IMR-90 (cell line): ENCODE measurements at regions not wholly inside any gene's neighbourhood (a gene's known extent, or its start where the extent isn't known, plus 50 kb on each side); places are given as distances from the start of the nearest gene placed in this dataset.

Source experiments
- ATAC-seq: fragments of 200-7000 bp; cut with Tn5 transposase; 2 replicates; pipeline ENCODE4 v1.9.1; 2020; ENCODE audit warnings: low read depth, mild to moderate bottlenecking, moderate library complexity
- BruUV-seq: library from RNA; stranded (reverse); fragments of 400-500 nt; replicated peaks from 2 replicates; lab custom pipeline; 2021; lab: Mats Ljungman, UMichigan
- CTCF ChIA-PET: fragments of 300-600 bp; formaldehyde crosslinking; extraction: SDS; loops from one replicate; lab custom pipeline; 2021; ENCODE audit warnings: antibody characterized with exemption; lab: Yijun Ruan, JAX
- POLR2A ChIA-PET: fragments of 300-600 bp; sonication (Branson Sonifier 250); formaldehyde crosslinking; loops from one replicate; lab custom pipeline; 2022; ENCODE audit warnings: antibody characterized with exemption; ENCODE audit not compliant: unreplicated experiment; lab: Charles Lee
- DNase-seq: peaks from one replicate; pipeline ENCODE4 v3.0.0; 2013
- H2AFZ ChIP-seq: replicated peaks from 2 replicates; pipeline ENCODE3; 2013; ENCODE audit warnings: low read length, mild to moderate bottlenecking; ENCODE audit not compliant: poor library complexity
- H2AK5ac ChIP-seq: 2 replicates; pipeline ENCODE4 v1.6.1; 2013; ENCODE audit warnings: low read depth, low read length, inconsistent platforms
- H2AK9ac ChIP-seq: replicated peaks from 2 replicates; pipeline ENCODE3; 2013; ENCODE audit warnings: mild to moderate bottlenecking, low read depth, low read length, moderate library complexity; ENCODE audit not compliant: poor library complexity
- H2BK120ac ChIP-seq: 2 replicates; pipeline ENCODE4 v1.6.1; 2013; ENCODE audit warnings: low read depth, low read length, inconsistent platforms
- H2BK15ac ChIP-seq: 3 replicates; pipeline ENCODE4 v1.6.1; 2013; ENCODE audit warnings: low read depth, low read length, inconsistent platforms
- H2BK20ac ChIP-seq: 2 replicates; pipeline ENCODE4 v1.6.1; 2013; ENCODE audit warnings: low read depth, mild to moderate bottlenecking, inconsistent platforms, low read length, moderate library complexity
- H2BK5ac ChIP-seq: 2 replicates; pipeline ENCODE4 v1.6.1; 2013; ENCODE audit warnings: mild to moderate bottlenecking, low read depth, low read length, inconsistent platforms; ENCODE audit not compliant: poor library complexity, severe bottlenecking
- H3K14ac ChIP-seq: replicated peaks from 2 replicates; pipeline ENCODE4 v1.6.1; 2013; ENCODE audit warnings: low read depth, low read length, inconsistent platforms
- H3K18ac ChIP-seq: 2 replicates; pipeline ENCODE4 v1.6.1; 2013; ENCODE audit warnings: low read depth, low read length, control low read depth
- H3K23ac ChIP-seq: 2 replicates; pipeline ENCODE4 v1.6.1; 2013; ENCODE audit warnings: low read depth, low read length, inconsistent platforms
- H3K27ac ChIP-seq: 2 replicates; pipeline ENCODE4 v1.5.1; 2013; ENCODE audit warnings: mild to moderate bottlenecking, control low read depth, low read length; ENCODE audit not compliant: insufficient read depth
- H3K27me3 ChIP-seq: 2 replicates; pipeline ENCODE4 v1.6.1; 2013; ENCODE audit warnings: low read length; ENCODE audit not compliant: control insufficient read depth, insufficient read depth
- H3K36me3 ChIP-seq: 2 replicates; pipeline ENCODE4 v1.6.1; 2013; ENCODE audit warnings: low read length, mixed read lengths; ENCODE audit not compliant: control insufficient read depth, insufficient read depth
- H3K4ac ChIP-seq: 2 replicates; pipeline ENCODE4 v1.6.1; 2013; ENCODE audit warnings: low read depth, low read length, inconsistent platforms
- H3K4me1 ChIP-seq: 2 replicates; pipeline ENCODE4 v1.6.1; 2013; ENCODE audit warnings: low read length, mixed read lengths; ENCODE audit not compliant: control insufficient read depth, insufficient read depth
- H3K4me2 ChIP-seq: 2 replicates; pipeline ENCODE4 v1.6.1; 2013; ENCODE audit warnings: low read depth, mild to moderate bottlenecking, control low read depth, low read length, moderate library complexity
- H3K4me3 ChIP-seq: 2 replicates; pipeline ENCODE4 v1.5.1; 2013; ENCODE audit warnings: low read depth, mild to moderate bottlenecking, control low read depth, low read length, moderate library complexity; ENCODE audit not compliant: insufficient read depth
- H3K56ac ChIP-seq: 2 replicates; pipeline ENCODE4 v1.6.1; 2013; ENCODE audit warnings: low read length, inconsistent platforms; ENCODE audit not compliant: insufficient read depth; ENCODE audit errors: extremely low read depth
- H3K79me1 ChIP-seq, 2 experiments: 2 replicates each; pipeline ENCODE4 v1.6.1; 2013; ENCODE audit warnings: low read length in 2 of 2, inconsistent platforms in 1 of 2, low read depth in 1 of 2
- H3K9ac ChIP-seq: 2 replicates; pipeline ENCODE4 v1.6.1; 2013; ENCODE audit warnings: low read depth, low read length, control low read depth
- H3K9me1 ChIP-seq: 2 replicates; pipeline ENCODE4 v1.6.1; 2013; ENCODE audit warnings: low read length, inconsistent platforms; ENCODE audit not compliant: insufficient read depth
- H3K9me3 ChIP-seq: 2 replicates; pipeline ENCODE4 v1.6.1; 2013; ENCODE audit warnings: low read length; ENCODE audit not compliant: control insufficient read depth, insufficient read depth
- H4K20me1 ChIP-seq: 2 replicates; pipeline ENCODE4 v1.6.1; 2013; ENCODE audit warnings: low read length, inconsistent platforms; ENCODE audit not compliant: insufficient read depth
- H4K5ac ChIP-seq: 2 replicates; pipeline ENCODE4 v1.6.1; 2013; ENCODE audit warnings: mild to moderate bottlenecking, low read depth, low read length, control low read depth
- H4K8ac ChIP-seq, 2 experiments: 2 replicates each; pipeline ENCODE4 v1.6.1; 2013; ENCODE audit warnings: low read depth in 2 of 2, low read length in 2 of 2, control low read depth in 1 of 2, inconsistent platforms in 1 of 2
- H4K91ac ChIP-seq: 2 replicates; pipeline ENCODE4 v1.6.1; 2013; ENCODE audit warnings: low read depth, low read length, inconsistent platforms; ENCODE audit not compliant: insufficient read depth
- BHLHE40 ChIP-seq: fragments of 150-350 bp; IDR thresholded peaks from 2 replicates; pipeline ENCODE4 v1.6.1; 2016; ENCODE audit warnings: mild to moderate bottlenecking, low read depth, low read length
- CEBPB ChIP-seq: IDR thresholded peaks from 2 replicates; pipeline ENCODE4 v1.6.1; 2012; ENCODE audit warnings: low read depth, low read length, improper control_type of control experiment
- CHD1 ChIP-seq: IDR thresholded peaks from 2 replicates; pipeline ENCODE4 v1.6.1; 2012; ENCODE audit warnings: low read depth, low read length, improper control_type of control experiment
- FOS ChIP-seq: fragments of 150-350 bp; IDR thresholded peaks from 2 replicates; pipeline ENCODE4 v1.6.1; 2016; ENCODE audit warnings: low read depth, low read length
- MAFK ChIP-seq: IDR thresholded peaks from 2 replicates; pipeline ENCODE4 v1.6.1; 2012; ENCODE audit warnings: low read depth, low read length, improper control_type of control experiment
- MAZ ChIP-seq: IDR thresholded peaks from 2 replicates; pipeline ENCODE4 v1.6.1; 2012; ENCODE audit warnings: low read depth, mild to moderate bottlenecking, low read length, improper control_type of control experiment, moderate library complexity, borderline replicate concordance
- MXI1 ChIP-seq: IDR thresholded peaks from 2 replicates; pipeline ENCODE4 v1.6.1; 2012; ENCODE audit warnings: low read depth, mild to moderate bottlenecking, low read length, moderate library complexity, borderline replicate concordance
- NFE2L2 ChIP-seq: fragments of 150-350 bp; IDR thresholded peaks from 2 replicates; pipeline ENCODE4 v1.6.1; 2016; ENCODE audit warnings: low read depth, mild to moderate bottlenecking, low read length
- POLR2A ChIP-seq: IDR thresholded peaks from 2 replicates; pipeline ENCODE4 v1.6.1; 2012; ENCODE audit warnings: mild to moderate bottlenecking, low read depth, low read length
- RAD21 ChIP-seq: IDR thresholded peaks from 2 replicates; pipeline ENCODE4 v1.6.1; 2012; ENCODE audit warnings: low read length, improper control_type of control experiment
- RCOR1 ChIP-seq: IDR thresholded peaks from 2 replicates; pipeline ENCODE4 v1.6.1; 2012; ENCODE audit warnings: mild to moderate bottlenecking, low read length, improper control_type of control experiment; ENCODE audit not compliant: insufficient replicate concordance
- RFX5 ChIP-seq: IDR thresholded peaks from 2 replicates; pipeline ENCODE4 v1.8.0; 2012; ENCODE audit warnings: low read depth, mild to moderate bottlenecking, low read length, moderate library complexity
- SMC3 ChIP-seq: fragments of 150-350 bp; IDR thresholded peaks from 2 replicates; pipeline ENCODE4 v1.6.1; 2016; ENCODE audit warnings: low read depth, mild to moderate bottlenecking, antibody characterized with exemption, low read length, moderate library complexity
- WGBS, 2 experiments: methylation state at CpG; one replicate each; pipeline versions ENCODE4 v1.1.5 to v1.1.7; 2013; ENCODE audit warnings: missing lambda C conversion rate in 2 of 2; ENCODE audit not compliant: insufficient read length in 1 of 2; ENCODE audit errors: extremely low coverage in 2 of 2; 5-methylcytosine and 5-hydroxymethylcytosine counted together
- dilution Hi-C: fragments of 300-500 bp; cut with HindIII; formaldehyde crosslinking; loops from one replicate; pipeline ENCODE4 v1.14.3; 2018; ENCODE audit warnings: low sequenced_read_pairs; ENCODE audit not compliant: unreplicated experiment
- in situ Hi-C: fragments of 300-500 bp; cut with MboI; formaldehyde crosslinking; loops from 3 replicates; pipeline ENCODE4 v1.14.3; 2019; ENCODE audit warnings: low sequenced_read_pairs, inconsistent platforms, mixed read lengths
- intact Hi-C: fragments of 100-400 bp; cut with micrococcal nuclease; formaldehyde crosslinking; loops from 2 replicates; pipeline ENCODE4 v1.10.0; 2022
- TF ChIP-seq, protein P1 (sequence below): conservative IDR thresholded peaks from 2 replicates; pipeline ENCODE4 v1.5.1; 2012; ENCODE audit warnings: mild to moderate bottlenecking, low read depth, low read length, improper control_type of control experiment
- TF ChIP-seq, protein P2 (sequence below): fragments of 150-350 bp; IDR thresholded peaks from 2 replicates; pipeline ENCODE4 v1.6.1; 2016; ENCODE audit warnings: low read depth, mild to moderate bottlenecking, low read length, moderate library complexity, borderline replicate concordance

DNA sequence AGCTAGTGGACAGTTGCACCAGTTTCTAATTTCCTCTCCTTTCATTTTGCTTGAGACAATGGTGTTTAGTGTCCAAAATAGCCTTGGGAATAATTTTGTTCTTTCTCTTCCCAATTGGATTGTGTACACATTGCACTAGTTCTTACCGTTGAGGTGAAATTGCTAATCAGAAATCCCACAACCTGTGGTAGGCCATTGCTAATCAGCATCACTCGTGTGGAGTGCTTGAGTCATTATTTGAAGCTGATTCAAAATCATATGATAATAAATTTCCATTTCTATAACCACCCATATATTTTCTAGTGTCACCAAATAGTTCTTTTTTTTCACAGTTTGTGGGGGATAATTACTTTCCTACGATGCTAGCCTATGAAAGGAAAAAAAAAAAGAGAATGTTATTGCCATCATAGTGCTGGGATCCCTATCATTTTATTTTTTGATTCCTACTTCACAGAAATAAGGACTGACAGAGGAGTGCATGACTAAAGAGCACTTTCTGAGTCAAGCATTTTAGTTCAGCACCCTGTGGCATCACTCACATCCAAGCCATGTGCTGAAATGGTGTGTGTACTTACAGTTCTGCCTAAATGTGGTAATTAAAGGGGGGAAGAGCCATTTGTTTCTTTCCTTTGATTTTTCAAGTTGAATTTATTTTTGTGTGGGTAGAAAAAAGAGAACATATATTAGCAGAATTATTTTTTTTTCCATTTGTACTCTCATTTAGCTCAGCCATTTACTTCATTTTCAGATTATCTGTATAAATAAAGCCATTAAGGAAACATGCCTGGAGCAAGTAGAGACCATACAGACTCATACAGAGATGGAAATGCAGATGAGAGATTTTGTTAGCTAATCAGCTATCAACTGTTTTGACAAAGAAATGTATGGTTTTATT lies 108.0 kb upstream of the MEIS2 start:
- intact Hi-C loops (no loop called here), in situ Hi-C loops (no loop called here), dilution Hi-C loops (no loop called here)
- no peak overlapping the region for H2BK20ac ChIP-seq
- H3K9me1 ChIP-seq: no peaks in the 10 kb centered on the region
- WGBS, 2 experiments: no CpG with 5 or more reads among the region's 3 CpGs
- TF ChIP-seq POLR2A (no peak), CHD1 (no peak), MAFK (no peak), RAD21 (no peak), SMC3 (no peak), RFX5 (no peak), NFE2L2 (no peak), FOS (no peak), CEBPB (no peak), MXI1 (no peak), RCOR1 (no peak), MAZ (no peak), BHLHE40 (no peak)
- TF ChIP-seq, protein P1, sequence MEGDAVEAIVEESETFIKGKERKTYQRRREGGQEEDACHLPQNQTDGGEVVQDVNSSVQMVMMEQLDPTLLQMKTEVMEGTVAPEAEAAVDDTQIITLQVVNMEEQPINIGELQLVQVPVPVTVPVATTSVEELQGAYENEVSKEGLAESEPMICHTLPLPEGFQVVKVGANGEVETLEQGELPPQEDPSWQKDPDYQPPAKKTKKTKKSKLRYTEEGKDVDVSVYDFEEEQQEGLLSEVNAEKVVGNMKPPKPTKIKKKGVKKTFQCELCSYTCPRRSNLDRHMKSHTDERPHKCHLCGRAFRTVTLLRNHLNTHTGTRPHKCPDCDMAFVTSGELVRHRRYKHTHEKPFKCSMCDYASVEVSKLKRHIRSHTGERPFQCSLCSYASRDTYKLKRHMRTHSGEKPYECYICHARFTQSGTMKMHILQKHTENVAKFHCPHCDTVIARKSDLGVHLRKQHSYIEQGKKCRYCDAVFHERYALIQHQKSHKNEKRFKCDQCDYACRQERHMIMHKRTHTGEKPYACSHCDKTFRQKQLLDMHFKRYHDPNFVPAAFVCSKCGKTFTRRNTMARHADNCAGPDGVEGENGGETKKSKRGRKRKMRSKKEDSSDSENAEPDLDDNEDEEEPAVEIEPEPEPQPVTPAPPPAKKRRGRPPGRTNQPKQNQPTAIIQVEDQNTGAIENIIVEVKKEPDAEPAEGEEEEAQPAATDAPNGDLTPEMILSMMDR: no peak
- TF ChIP-seq, protein P2, sequence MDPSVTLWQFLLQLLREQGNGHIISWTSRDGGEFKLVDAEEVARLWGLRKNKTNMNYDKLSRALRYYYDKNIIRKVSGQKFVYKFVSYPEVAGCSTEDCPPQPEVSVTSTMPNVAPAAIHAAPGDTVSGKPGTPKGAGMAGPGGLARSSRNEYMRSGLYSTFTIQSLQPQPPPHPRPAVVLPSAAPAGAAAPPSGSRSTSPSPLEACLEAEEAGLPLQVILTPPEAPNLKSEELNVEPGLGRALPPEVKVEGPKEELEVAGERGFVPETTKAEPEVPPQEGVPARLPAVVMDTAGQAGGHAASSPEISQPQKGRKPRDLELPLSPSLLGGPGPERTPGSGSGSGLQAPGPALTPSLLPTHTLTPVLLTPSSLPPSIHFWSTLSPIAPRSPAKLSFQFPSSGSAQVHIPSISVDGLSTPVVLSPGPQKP: no peak
- BruUV-seq: no TSS peak
- ChIA-PET CTCF (no interaction called here), POLR2A (no interaction called here)
- H2BK5ac ChIP-seq: no peak overlapping the region
- H3K14ac ChIP-seq: no peak overlapping the region
- no peak overlapping the region for H3K23ac ChIP-seq
- no peaks in the 10 kb centered on the region for H3K9me3 ChIP-seq
- no peaks in the 10 kb centered on the region for H3K36me3 ChIP-seq
- H4K91ac ChIP-seq: no peak overlapping the region
- H2BK120ac ChIP-seq: no peak overlapping the region
- H3K27ac ChIP-seq: no peak overlapping the region
- no peak overlapping the region for H3K18ac ChIP-seq
- H3K4me3 ChIP-seq: no peak overlapping the region
- H3K4me2 ChIP-seq: no peak overlapping the region
- no peak overlapping the region for H3K56ac ChIP-seq
- H2AK9ac ChIP-seq: no peak overlapping the region
- H2BK15ac ChIP-seq: no peak overlapping the region
- no peaks in the 10 kb centered on the region for H3K79me1 ChIP-seq
- no peak overlapping the region for H4K5ac ChIP-seq
- no peak overlapping the region for H3K4ac ChIP-seq
- no peak overlapping the region for H3K9ac ChIP-seq
- no peaks in the 10 kb centered on the region for H4K20me1 ChIP-seq
- no peak overlapping the region for H4K8ac ChIP-seq
- no peak overlapping the region for H2AFZ ChIP-seq
- no peaks in the 10 kb centered on the region for H3K4me1 ChIP-seq
- no peaks in the 10 kb centered on the region for H3K27me3 ChIP-seq
- DNase-seq (no peak), ATAC-seq (no peak)
- no peak overlapping the region for H2AK5ac ChIP-seq
